ENCODE measurements at regions not wholly inside any gene's neighbourhood (a gene's known extent, or its start where the extent isn't known, plus 50 kb on each side); places are given as distances from the start of the nearest gene placed in this dataset.
A peak's percentile ranks its signal among the peaks of the same experiment; 100 is the strongest.
"Not testable (repeated sequence)": the region's sequence is repeated elsewhere in the genome, so short reads cannot be mapped to it uniquely, and the experiment has no call there.

DNA sequence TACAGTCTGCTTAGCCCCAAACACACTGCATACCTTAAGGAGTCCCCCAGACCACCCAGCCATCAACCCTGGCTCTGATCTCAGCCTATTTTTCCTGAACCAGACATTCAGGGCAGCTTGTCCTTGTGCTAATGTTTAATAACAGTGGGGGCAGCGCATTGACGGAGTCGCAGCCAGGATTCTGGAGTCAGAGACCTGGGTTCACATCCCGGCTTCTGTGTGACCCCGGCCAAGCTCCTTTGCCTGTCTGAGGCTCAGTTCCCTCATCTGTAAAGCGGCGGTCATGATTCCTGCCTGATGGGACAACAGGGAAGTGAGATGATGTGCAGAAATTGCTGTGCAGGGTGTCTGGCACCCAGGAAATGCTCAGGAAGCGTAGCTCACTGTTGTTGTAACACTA, 63.1 kb downstream of the MATN1 start:
- H3K36me3 Mint-ChIP-seq: peaks cover 8% of the 10 kb centered on the region
- DNase-seq (ENCODE audit: low spot score in 2 of 2): no peak
- H3K4me3 Mint-ChIP-seq: no peak overlapping the region
- H3K9me3 Mint-ChIP-seq: no peaks in the 10 kb centered on the region
- ATAC-seq: no peak
- no peak overlapping the region for H3K27ac Mint-ChIP-seq
- H3K4me1 Mint-ChIP-seq: no peaks in the 10 kb centered on the region

DNA sequence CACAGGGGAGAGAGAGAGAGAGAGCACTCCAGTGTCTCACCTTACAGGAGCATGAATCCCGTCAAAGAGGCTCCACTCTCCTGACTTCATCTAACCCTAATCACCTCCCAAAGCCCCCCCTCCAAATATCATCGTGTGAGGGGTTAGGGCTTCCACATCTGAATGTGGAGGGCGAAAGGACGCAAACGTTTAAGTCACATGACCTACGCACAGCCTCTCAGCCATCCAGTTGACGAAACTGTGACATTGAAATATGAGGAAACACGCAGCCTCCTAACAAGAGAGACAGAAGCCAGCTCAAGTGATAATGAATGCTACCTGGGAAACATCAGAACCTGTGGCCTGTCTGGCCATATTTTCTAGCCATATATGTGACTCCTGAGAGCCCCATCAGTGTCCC, 63.7 kb downstream of the MATN1 start:
- ATAC-seq: no peak

DNA sequence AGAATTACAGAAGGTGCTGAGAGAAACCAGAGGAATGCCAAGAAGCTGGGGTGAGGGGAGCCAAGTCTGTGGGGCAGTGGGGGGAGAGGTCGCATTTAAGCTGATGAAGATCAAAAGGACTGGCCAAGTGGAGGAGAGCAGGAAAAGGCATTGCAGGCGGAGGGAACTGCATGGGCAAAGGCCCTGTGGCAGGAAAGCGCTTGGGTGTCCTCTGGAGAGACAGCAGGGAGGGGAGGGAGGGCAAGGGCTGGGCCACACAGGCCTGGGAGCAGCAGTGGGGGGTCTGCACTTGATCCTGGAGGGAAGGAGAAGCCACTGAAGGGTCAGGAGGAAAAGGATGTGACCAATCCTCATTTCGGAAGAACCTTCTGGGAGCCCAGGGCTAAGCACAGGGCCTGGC, 65.0 kb downstream of the MATN1 start:
- DNase-seq (ENCODE audit: low spot score in 2 of 2); H3K27ac Mint-ChIP-seq; H3K4me3 Mint-ChIP-seq; H3K4me1 Mint-ChIP-seq; H3K9me3 Mint-ChIP-seq; ATAC-seq: not testable (repeated sequence)
- H3K36me3 Mint-ChIP-seq: peaks cover 22% of the 10 kb centered on the region

More for the DNA sequence above, 63.7 kb downstream of the MATN1 start:
- no peaks in the 10 kb centered on the region for H3K4me1 Mint-ChIP-seq
- H3K9me3 Mint-ChIP-seq: no peaks in the 10 kb centered on the region
- no peak overlapping the region for H3K27ac Mint-ChIP-seq
- peaks cover 13% of the 10 kb centered on the region for H3K36me3 Mint-ChIP-seq
- no peak overlapping the region for H3K4me3 Mint-ChIP-seq
- no peak for DNase-seq (ENCODE audit: low spot score in 2 of 2)

DNA sequence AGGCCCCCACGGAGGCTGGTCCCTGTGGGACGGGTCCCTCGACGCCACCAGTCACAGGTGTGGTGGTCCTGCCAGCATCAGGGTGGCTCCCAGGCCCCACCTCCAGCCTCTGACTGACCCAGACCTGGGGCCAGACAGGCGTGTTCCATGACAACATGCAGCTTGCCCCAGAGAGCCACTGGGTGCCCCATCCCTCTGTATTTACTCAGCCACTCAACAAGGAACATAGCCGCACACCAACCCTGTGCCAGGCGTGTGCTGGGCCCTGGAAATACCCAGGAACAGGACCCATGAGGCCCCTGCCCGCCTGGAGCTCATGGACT, 65.4 kb downstream of the MATN1 start:
- H3K27ac Mint-ChIP-seq: no peak overlapping the region
- no peak for DNase-seq (ENCODE audit: low spot score in 2 of 2)
- H3K4me3 Mint-ChIP-seq: no peak overlapping the region
- peaks cover 5% of the 10 kb centered on the region for H3K4me1 Mint-ChIP-seq
- peaks cover 22% of the 10 kb centered on the region for H3K36me3 Mint-ChIP-seq
- ATAC-seq: no peak
- H3K9me3 Mint-ChIP-seq: no peaks in the 10 kb centered on the region

DNA sequence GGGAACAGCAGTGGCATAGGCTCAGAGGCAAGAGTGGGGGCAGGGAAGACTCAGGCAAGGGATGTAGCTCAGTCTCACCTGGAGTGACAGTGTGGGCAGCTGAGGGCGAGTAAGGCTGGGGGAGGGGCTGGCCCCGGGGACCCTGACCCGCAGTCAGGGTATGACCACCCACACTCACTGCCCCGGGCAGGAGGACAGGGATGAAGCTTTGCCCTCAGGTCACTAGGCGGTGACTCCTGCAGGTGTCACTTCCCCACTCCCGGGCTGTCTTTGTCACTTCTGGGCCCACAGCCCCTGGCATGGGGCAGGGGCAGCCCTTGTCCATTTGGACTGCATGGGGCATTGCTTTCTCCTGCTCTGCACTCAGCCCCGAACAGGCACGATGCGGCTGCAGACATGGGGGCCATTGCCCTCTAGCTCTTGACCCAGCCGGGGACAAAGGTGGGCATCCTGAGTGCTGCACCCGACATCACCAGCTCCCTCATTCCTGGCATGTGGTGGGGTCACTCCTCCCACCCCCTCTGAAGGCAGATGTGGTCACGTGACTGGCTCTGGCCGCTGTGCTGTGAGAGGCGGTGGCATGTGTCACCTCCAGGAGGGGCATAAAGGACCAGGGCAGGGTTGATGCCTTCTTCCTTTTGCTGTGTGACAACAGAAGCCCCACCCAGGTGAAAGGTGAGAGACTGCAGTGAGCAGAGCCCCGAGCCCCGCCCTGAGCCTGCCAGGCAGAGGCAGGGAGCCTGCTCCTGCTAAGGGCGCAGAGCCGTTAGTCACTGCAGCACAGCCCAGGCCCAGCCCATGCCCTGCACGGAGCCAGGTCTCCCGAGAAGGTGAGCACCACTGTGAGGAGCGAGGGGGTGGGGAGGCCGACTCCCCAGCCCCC, 66.0 kb downstream of the MATN1 start:
- no peak for DNase-seq (ENCODE audit: low spot score in 2 of 2)
- Mint-ChIP-seq H3K27ac (no peak overlapping the region), H3K36me3 (peaks cover 22% of the 10 kb centered on the region), H3K4me3 (no peak overlapping the region), H3K9me3 (no peaks in the 10 kb centered on the region), H3K4me1 (peaks cover 5% of the 10 kb centered on the region)
- no peak for ATAC-seq

DNA sequence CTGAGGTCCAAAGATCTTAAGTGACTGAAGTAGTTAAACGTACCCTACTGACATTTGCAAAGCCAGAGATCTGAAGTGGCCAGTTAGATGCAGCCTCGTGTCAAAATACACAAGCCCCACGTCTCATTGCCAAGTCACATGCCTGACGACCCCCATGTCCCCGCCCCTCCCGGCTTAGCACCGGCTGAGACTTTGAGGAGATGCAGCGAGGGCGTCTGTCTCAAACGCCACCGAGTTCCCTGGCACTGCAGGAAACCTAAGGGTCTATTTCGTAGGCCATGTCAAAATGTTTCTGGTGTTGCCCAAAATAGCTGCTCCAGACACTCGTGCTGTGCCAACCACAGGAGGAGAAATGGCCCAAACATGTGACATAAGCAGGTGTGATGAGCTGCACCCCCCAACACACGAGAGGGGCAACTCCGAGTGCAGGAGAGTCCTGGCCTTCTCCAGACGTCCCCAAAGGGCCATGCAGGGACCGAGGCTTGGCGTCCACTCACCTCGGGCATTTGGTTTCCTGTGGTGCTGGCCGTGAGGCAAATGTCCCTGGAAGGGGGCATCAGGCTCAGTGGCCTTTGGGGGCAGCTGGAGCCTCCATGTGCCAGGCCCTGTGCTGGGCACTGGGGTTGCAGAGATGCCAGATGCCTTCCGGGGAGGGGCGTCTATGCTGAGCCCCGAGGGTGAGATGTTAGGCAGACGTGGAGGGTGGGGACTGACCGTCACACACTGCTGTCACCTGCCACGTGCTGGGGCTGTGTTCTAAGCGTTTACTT, 67.0 kb downstream of the MATN1 start:
- ATAC-seq: no peak
- Mint-ChIP-seq H3K27ac (peak overlapping the region; percentile 74), H3K4me3 (no peak overlapping the region), H3K4me1 (peaks cover 5% of the 10 kb centered on the region), H3K36me3 (peaks cover 22% of the 10 kb centered on the region), H3K9me3 (no peaks in the 10 kb centered on the region)
- no peak for DNase-seq (ENCODE audit: low spot score in 2 of 2)

DNA sequence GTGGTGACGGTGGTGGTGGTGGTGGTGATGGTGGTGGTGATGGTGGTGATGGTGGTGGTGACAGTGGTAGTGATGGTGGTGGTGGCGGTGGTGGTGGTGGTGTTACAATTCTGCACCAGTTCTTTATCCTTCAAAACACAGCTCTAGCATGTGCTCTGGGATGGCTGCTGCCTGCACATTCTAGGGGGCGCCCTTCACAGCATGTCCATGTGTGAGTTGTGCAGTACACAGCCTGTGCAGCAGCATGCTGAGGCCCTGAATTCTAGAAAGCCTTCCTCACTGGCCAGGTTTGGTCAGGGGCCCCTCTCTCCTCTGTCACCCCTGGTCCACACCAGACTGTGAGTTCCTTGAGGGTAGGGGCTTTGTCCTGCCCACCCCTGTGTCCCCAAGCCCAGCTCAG, 67.7 kb downstream of the MATN1 start:
- no peaks in the 10 kb centered on the region for H3K9me3 Mint-ChIP-seq
- no peak for ATAC-seq
- peaks cover 22% of the 10 kb centered on the region for H3K36me3 Mint-ChIP-seq
- H3K4me1 Mint-ChIP-seq: peaks cover 5% of the 10 kb centered on the region
- peak overlapping the region; percentile 74 for H3K27ac Mint-ChIP-seq
- H3K4me3 Mint-ChIP-seq: no peak overlapping the region
- DNase-seq (ENCODE audit: low spot score in 2 of 2): no peak

DNA sequence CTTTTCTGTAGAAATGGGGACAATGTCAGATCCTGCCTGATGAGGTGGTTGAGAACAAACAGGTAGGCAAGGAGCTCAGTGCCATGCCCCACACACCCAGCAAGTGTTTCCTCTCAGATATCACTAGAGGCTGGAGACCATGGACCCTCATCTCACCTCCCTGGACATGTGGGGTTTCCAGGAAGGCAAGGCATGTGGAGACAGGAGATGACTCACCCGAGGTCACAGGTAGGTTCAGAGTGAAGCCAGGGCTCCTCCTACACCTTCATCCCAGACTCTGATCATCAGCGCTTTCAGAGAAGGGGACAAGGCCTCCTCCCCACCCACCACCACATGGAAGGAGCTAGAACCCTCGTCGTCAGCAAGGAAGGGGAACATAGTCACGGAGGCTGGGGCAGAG, 69.2 kb downstream of the MATN1 start:
- DNase-seq (ENCODE audit: low spot score in 2 of 2) (no peak), ATAC-seq (no peak)
- peaks cover 22% of the 10 kb centered on the region for H3K36me3 Mint-ChIP-seq
- peak overlapping the region; percentile 88 for H3K27ac Mint-ChIP-seq
- no peak overlapping the region for H3K4me3 Mint-ChIP-seq
- peaks cover 18% of the 10 kb centered on the region for H3K4me1 Mint-ChIP-seq
- H3K9me3 Mint-ChIP-seq: no peaks in the 10 kb centered on the region

DNA sequence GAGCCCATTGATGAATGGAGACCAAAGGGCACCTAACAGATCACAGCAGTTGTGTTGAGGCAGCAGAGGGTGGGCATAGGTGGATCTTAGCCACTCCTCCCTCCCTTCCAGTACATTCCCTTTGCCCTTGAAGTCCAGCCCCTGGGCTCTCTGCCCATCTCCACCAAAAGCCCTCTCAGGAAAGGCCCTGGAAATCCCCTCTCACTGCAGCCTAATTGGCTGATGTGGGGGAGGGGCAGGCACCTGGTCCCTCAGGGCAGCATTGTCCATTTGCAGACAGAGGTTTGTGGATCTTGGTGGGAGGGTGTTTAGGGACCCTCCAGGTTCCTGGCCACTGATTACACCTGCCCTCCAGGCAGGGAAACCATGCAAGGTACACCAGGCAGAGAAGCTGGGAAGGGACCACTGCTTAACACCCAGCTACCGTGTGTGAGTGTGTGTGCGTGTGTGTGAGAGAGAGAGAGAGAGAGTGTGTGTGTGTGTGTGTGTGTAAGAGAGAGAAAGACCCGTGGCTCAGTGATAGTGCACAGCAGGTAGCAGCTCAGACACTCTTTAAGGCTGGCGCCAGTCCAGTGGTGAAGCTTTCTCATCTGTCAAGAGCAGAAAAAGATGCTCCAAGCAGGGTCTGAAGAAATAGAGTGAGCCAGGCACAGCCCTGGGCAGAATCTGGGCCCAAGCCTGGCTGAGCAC, 71.1 kb downstream of the MATN1 start:
- peaks cover 22% of the 10 kb centered on the region for H3K36me3 Mint-ChIP-seq
- no peak for DNase-seq (ENCODE audit: low spot score in 2 of 2)
- no peaks in the 10 kb centered on the region for H3K9me3 Mint-ChIP-seq
- no peak overlapping the region for H3K4me3 Mint-ChIP-seq
- peaks cover 18% of the 10 kb centered on the region for H3K4me1 Mint-ChIP-seq
- H3K27ac Mint-ChIP-seq: no peak overlapping the region
- ATAC-seq: no peak

DNA sequence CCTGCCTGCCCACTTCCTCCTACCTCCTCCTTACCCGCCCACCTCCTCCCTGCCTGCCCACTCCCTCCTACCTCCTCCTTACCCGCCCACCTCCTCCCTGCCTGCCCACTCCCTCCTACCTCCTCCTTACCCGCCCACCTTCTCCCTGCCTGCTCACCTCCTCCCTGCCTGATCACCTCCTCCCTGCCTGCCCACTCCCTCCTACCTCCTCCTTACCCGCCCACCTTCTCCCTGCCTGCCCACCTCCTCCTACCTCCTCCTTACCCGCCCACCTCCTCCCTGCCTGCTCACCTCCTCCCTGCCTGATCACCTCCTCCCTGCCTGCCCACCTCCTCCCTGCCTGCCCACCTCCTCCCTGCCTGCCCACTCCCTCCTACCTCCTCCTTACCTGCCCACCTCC, 72.0 kb downstream of the MATN1 start:
- not testable (repeated sequence) for H3K27ac Mint-ChIP-seq; H3K4me3 Mint-ChIP-seq; H3K9me3 Mint-ChIP-seq; DNase-seq (ENCODE audit: low spot score in 2 of 2); ATAC-seq
- Mint-ChIP-seq H3K4me1 (peaks cover 18% of the 10 kb centered on the region), H3K36me3 (peaks cover 22% of the 10 kb centered on the region)

DNA sequence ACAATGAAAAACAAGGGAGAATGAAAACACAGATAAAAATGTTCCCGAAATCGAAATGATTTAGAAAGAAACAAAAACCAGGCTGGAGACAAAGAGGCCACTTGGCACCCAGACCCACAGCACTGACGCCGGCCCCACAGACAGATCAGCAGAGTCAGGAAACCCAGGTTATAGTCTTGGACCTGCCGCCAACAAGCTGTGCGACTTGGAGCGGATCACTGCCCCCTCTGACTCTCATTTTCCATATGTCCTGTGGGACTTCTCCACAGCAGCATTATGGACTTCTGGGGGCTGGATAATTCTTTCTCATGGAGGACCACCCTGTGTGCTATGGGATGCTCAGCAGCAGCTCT, 72.4 kb downstream of the MATN1 start:
- H3K27ac Mint-ChIP-seq: no peak overlapping the region
- H3K4me3 Mint-ChIP-seq: no peak overlapping the region
- peaks cover 20% of the 10 kb centered on the region for H3K36me3 Mint-ChIP-seq
- ATAC-seq (no peak), DNase-seq (ENCODE audit: low spot score in 2 of 2) (no peak)
- peaks cover 18% of the 10 kb centered on the region for H3K4me1 Mint-ChIP-seq
- H3K9me3 Mint-ChIP-seq: no peaks in the 10 kb centered on the region

DNA sequence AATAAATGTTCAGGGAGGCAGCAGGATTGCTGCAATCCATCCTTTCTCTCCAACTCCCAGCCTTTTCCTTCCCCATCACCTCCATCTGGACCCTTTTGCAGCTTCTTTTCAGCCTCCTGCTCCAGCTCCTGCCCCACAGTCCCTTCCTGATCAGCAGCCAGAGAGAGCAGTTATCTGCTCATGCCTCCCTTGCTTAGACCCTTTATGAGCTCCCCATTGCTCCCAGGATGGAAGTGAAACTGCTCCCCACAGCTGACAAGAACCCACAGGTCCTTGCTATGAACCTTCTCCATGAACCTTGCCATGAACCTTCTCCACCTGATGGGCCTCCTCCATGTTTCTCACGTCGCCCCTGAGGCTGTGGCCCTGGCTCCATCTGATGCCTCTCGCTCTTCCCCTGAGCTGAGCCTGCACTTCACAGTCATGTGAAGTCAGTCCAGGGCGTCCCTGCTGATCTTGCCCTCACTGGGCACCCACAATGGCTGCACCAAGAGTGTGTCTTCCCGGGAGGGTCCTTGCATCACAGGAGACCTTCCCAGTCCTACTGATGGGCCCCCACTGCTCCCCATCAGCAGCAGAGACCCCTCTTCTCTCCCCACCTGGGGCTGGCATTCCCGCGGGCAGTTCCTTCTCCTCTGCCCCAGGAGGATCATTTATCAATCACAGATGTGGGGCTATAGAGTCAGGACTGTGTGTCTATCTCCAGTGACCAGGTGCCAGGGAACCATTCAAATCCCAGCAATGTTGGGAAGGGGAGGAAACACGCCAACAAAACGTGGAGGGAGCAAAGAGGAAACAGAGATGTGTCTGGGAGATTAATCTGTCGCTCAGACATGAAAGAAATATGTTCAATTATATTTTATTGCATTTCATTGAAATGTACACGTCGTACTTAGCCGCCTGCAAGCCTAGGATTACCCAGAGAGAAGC, 73.1 kb downstream of the MATN1 start:
- DNase-seq (ENCODE audit: low spot score in 2 of 2): no peak
- H3K36me3 Mint-ChIP-seq: peaks cover 14% of the 10 kb centered on the region
- ATAC-seq: no peak
- H3K4me1 Mint-ChIP-seq: peaks cover 18% of the 10 kb centered on the region
- no peak overlapping the region for H3K4me3 Mint-ChIP-seq
- H3K9me3 Mint-ChIP-seq: no peaks in the 10 kb centered on the region
- no peak overlapping the region for H3K27ac Mint-ChIP-seq

DNA sequence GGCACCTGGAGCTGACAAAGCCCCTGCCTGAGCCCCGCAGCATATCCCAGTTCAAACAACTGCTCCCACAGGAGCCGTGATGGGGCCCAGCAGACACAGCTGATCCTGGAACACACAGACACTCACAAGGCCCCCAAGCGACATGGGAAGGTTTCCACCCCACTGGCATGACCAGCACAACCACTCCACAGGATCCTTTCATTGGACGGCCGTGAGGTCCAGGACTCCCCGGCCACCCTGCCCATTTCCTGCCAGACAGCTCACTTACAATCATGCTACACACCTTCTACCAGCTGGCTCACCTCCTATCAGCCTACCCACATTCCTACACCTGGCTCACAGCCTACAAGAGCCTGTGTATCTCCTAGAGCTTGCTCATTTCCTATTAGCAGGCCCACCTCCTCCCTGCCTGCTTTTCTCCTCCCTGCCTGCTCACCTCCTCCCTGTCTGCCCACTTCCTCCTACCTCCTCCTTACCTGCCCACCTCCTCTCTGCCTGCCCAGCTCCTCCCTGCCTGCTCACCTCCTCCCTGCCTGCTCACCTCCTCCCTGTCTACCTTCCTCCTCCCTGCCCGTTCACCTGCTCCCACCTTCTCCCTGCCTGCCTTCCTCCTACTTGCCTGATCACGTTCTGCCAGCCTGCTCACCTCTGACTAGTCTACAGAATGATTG, 73.9 kb downstream of the MATN1 start:
- Mint-ChIP-seq H3K4me3 (no peak overlapping the region), H3K9me3 (no peaks in the 10 kb centered on the region), H3K4me1 (peaks cover 18% of the 10 kb centered on the region), H3K36me3 (peaks cover 6% of the 10 kb centered on the region), H3K27ac (no peak overlapping the region)
- no peak for ATAC-seq
- no peak for DNase-seq (ENCODE audit: low spot score in 2 of 2)

DNA sequence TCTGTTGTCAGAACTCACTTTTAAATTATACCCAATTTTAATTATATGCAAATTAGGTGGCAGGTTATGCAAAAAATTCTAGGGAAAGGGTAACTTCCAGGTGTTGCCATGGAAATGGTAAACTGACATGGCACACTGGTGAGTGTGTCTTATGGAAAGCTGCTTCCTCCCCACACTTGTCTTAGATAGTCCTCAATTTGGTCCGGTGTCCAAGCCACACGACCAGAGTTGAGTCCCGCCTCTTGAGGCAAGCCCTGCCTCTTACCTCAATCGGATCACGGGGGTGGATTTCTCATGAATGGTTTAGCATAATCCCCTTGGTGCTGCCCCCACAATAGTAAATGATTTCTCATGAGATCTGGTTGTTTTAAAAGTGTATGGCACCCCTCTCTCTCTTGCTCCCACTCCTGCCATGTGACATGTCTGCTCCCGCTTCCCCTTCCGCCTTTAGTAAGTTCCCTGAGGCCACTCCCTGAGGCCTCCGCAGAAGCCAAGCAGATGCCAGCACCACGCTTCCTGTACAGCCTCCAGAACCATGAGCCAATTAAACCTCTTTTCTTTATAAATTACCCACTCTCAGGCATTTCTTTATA, 74.9 kb downstream of the MATN1 start:
- ATAC-seq: no peak
- Mint-ChIP-seq H3K9me3 (no peaks in the 10 kb centered on the region), H3K4me3 (no peak overlapping the region), H3K4me1 (peaks cover 13% of the 10 kb centered on the region), H3K36me3 (no peaks in the 10 kb centered on the region), H3K27ac (peak overlapping the region; percentile 24)
- no peak for DNase-seq (ENCODE audit: low spot score in 2 of 2)
